Adipose tissue (tissue), 3 donors: ENCODE measurements at regions not wholly inside any gene's neighbourhood (a gene's known extent, or its start where the extent isn't known, plus 50 kb on each side); places are given as distances from the start of the nearest gene placed in this dataset.

Experiments
- H3K27ac ChIP-seq: one replicate; pipeline ENCODE4 v1.5.1; 2013; ENCODE audit warnings: low read depth, low read length
- WGBS, 3 donors: extraction: QIAGEN DNeasy Blood & Tissue Kit; methylation state at CpG; one replicate each; pipeline ENCODE4 v1.1.7; 2013; 5-methylcytosine and 5-hydroxymethylcytosine counted together
- donor health status: healthy with polysubstance abuse.
- donor health status: Bipolar disorder and iron deficiency.
- donor health status: healthy.

DNA sequence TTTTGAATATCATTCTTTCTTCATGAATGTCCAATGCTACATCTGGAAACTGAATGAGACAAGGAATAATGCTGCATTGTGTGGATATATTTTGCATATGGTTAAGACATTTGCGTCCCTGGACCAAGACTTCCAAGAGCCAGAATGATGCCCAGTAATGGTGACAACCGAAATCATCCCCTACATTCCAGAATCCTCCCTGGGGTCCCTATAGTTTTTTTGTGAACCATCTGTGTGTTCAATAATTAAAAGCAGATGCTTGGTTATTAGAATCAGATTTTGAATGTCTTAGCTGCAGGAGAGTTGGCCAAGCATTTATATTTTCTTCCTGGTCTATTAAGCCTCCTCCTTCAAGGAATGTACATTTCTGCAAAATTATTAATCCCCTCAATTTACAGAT, 426.7 kb upstream of the CDH8 start:
- H3K27ac ChIP-seq, result no peak overlapping the region
- 79 to 83% (median 81%) methylated on average over 2 of the region's 2 CpGs for WGBS, 3 donors

DNA sequence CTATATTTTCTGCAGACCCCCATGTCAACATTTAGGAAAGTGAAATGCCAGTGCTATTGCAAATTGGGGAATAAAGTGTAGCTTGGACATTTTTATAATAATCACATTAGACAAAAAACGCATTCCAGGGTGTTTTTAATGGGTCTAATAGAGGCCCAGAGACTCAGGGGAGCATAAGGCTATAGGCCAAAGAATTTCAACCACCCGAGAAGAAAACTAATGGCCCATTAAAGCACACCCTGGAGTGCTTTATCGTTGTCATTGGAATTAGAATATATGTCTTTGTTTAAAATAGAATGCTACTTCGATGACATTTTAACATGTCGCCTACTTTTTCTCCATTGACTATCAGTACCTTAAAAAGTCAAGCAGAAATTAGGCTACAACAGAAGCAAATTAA, 414.1 kb upstream of the CDH8 start:
- no peak overlapping the region for H3K27ac ChIP-seq
- 37 to 48% (median 40%) methylated on average over 5 of the region's 5 CpGs for WGBS, 3 donors

DNA sequence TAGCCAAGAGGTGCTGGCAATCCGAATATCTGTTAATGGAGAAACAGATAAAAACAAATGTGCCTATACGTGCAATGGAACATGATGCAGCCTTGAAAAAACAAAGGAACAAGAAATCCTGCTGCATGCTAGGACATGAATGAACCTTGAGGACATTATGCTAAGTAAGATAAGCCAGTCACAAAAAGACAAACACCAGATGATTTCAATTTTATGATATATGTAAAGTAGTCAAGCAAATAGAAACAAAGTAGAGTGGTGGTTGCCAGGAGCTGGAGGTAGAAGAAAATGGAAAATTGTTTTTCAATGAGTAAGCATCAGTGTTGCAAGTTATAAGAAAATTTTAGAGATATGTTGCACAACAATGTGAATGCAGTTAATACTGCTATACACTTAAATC, 409.7 kb upstream of the CDH8 start:
- 61 to 64% (median 63%) methylated on average over 2 of the region's 2 CpGs for WGBS, 3 donors

DNA sequence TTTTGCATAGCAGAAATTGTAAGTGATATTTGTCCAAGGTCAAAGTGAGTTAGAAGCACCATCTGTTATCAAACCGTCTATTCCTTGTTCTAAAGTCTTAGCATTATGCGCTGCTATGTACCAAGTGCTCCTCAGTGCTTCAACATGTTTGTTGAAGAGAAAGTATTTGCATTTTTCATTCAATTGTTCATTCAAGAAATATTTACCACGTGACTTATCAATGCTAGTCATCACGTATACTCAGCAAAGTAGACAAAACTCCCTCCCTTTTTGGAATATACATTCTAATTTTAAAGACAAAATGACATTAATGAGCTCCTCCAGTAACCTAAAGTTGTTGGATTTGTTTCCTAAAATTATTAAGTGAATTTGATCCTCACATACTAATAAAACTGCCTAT, 388.0 kb upstream of the CDH8 start:
- 66 to 86% (median 84%) methylated on average over 4 of the region's 4 CpGs for WGBS, 3 donors

More for the DNA sequence above, 409.7 kb upstream of the CDH8 start:
- H3K27ac ChIP-seq, result no peak overlapping the region

DNA sequence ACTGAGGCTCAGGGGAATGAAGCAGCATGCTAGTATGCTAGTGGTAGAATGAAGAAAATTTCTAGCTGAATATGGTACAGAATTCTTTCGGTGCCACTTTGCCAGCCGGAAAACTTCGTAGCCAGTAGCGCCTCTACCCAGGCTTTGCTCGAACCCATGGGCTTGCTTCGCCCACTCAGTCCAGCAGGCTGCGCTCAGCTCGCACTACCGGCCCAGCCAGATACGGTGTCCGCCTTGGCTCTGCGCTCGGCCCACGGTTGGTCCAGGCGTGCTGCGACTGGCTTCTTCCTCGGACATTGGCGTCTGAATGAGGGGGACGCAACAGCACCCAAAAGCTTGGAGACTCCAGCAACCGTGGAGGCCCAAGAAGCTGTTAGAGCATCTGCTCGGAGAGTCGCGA, 372.5 kb upstream of the CDH8 start:
- H3K27ac ChIP-seq, result no peak overlapping the region
- 56 to 63% (median 58%) methylated on average over 23 of the region's 23 CpGs for WGBS, 3 donors

More for the DNA sequence above, 388.0 kb upstream of the CDH8 start:
- H3K27ac ChIP-seq, result no peak overlapping the region

DNA sequence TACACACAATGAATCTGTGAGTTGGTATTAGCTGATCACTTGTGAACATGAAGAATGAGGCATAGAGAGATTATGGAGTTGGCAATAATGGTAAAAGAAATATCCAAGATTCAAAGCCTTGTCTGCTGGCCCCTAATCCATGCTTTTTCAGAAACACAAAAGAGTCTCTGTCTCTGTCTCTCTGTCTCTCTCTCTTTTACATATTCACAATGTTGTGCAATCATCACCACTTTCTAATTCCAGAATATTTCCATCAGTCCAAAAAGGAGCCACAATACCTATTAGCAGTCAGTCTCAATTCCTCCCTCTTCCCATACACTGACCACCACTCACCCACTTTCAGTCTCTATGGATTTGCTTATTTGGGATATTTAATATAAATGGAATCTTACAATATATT, 370.1 kb upstream of the CDH8 start:
- H3K27ac ChIP-seq, result no peak overlapping the region

DNA sequence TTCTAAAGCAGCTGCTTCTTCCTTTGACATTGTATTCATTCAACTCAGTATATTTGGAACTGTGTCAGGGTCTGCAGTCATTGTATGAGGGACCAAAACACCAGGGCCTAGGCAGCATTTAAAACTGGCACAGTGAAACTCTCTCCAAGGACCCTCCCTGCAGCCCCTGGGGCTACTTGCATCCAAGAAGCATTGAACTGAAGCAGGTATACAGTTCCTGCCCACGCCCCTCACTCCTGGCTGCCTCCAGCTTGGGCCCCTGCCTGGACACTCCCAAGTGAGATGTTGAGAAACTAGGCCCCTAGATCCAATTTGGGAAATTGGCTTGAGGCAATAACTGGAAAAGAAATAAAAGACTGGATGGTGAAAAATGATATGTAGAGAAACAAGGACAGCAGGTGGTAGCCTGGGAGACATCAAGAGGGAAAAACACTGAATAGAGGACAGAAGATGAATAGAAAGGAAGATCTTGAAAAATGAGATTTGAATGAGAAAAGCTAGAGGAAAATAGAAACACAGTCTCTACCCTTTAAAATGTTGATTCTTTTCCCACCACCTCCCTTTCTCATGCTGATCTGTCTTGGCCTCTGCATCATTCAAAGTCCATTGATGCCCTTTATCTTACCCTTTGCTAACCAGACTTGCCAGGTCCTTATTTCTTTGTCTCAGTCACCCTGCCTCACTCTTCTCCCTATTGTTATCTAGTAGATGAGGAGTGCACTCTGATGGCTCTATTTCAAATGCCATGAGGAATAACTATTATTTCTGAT, 368.8 kb upstream of the CDH8 start:
- WGBS, 3 donors, result 38 to 56% (median 50%) methylated on average over 1 of the region's 1 CpG
- H3K27ac ChIP-seq, result no peak overlapping the region

DNA sequence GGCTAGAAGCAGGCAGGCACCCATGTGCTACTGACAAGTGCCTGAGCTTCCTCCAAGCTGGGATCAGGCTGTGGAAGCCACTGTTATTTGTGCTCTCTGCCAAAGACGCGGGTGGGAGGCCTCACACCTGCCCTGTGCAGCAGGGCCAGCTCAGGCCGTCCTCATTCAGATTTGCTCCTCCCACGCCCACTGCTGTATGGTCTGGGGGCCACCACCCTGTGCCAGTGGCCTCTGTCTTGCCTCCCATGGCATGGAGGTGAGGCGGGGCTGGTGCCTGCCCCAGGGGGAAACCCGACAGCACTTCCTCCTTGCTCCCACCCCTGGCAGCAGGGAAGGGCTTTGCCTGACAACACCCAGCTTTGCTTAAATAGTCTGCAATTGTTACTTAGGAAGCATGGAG, 356.5 kb upstream of the CDH8 start:
- H3K27ac ChIP-seq, result no peak overlapping the region
- WGBS, 3 donors, result 57 to 83% (median 78%) methylated on average over 6 of the region's 6 CpGs

DNA sequence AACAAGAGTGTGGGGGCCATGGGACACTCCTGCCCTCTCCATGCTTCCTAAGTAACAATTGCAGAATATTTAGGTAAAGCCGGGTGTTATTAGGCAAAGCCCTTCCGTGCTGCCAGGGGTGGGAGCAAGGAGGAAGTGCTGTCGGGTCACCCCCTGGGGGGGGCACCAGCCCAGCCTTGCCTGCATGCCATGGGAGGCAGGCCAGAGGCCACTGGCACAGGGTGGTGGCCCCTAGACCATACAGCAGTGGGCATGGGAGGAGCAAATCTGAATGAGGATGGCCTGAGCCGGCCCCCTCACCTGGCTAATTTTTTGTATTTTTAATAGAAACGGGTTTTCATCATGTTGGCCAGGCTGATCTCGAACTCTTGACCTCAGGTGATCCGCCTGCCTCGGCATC, 355.7 kb upstream of the CDH8 start:
- no peak overlapping the region for H3K27ac ChIP-seq
- 79 to 89% (median 86%) methylated on average over 8 of the region's 8 CpGs for WGBS, 3 donors

DNA sequence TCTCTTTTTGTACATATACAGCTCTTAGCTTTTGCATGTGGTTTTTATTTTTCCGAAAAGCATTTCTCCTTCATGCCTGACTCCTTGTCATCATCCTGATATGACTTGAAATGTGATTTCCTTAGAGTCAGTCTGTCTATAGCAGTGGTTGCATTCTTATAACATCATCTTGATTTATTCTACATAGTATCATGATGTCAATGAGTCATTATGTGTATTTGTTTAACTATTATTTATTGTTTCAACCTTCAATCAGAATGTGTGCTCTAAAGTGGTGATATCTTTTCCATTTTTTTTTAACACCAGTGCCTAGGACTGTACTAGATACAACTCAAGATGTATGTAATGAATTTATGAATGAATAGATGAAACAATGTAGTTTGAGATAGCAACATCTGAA, 354.9 kb upstream of the CDH8 start:
- WGBS, 3 donors, result 77 to 79% (median 77%) methylated on average over 1 of the region's 1 CpG
- H3K27ac ChIP-seq, result no peak overlapping the region

DNA sequence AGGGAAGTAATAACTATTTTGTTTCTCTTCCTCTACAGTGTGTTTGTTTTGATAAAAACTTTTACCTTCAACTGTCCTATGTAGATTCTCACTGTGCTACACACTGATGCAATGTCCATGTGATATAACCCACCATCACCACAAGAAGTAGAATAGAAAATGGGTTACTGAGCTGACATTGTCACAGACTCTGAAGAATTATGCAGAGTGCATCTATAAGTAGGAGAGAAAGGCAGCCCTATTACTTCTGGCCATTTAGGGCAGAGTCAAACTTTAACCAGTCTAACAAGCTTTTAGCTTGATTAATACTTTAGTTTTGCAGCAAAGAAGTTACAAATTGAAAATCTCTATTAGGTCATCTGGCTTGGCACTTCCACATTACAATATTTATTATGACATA, 354.0 kb upstream of the CDH8 start:
- no peak overlapping the region for H3K27ac ChIP-seq

DNA sequence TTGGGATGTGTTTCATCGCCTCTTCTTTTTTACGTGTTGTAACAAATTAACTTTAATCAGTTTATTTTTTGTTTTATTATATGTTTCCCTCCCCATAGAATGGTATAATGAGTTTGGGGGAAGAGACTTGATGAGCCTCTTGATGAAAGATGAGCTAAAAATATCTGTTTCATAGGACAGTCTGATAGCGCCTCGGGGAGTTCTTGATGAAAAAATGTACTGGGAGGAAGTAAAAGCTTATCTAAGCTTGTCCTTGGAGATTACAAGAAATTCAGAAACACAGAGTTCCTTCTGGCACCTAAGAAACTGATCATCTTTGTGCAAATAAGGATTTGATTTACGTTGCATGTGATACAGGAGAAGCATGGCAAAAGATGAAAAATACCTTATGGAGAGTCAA, 350.2 kb upstream of the CDH8 start:
- no peak overlapping the region for H3K27ac ChIP-seq
- WGBS, 3 donors, result 66 to 72% (median 71%) methylated on average over 5 of the region's 5 CpGs

DNA sequence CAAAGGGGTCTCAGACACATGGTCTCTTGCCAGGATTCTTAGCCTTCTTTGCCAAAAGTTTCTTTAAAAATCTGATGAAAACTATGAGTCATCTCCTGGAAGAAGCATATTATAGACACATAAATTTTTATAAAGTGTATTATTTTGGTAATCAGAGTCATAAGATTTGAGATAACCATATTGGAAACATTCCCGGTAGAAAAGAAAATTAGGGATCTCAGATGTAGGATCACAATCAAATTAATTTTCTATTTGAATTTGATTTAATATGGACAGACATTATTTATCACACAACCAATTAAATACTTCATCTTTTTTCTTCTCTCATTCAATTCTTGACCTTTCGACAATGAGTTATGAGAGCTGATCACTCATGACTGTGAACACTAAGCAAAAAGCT, 347.7 kb upstream of the CDH8 start:
- 82 to 86% (median 83%) methylated on average over 2 of the region's 2 CpGs for WGBS, 3 donors
- no peak overlapping the region for H3K27ac ChIP-seq

DNA sequence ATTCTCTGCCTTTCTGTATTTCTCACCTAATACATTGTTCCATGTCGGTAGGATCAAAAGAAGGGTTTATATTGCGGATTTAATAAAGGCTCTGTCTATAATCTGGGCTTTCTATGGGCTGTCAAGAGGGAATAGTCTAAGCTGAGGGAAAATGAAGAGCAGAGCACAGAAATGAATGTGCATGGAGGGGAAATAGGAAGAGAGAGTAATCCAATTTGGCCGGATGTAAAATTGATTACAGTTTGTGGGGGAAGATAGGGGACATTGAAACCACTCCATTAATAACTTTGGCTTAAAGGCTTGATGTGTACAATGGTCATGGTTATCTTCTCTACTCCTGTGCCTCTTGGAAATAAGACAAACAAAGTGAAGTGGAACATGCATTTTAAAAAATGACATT, 334.2 kb upstream of the CDH8 start:
- H3K27ac ChIP-seq, result no peak overlapping the region
- WGBS, 3 donors, result 58 to 62% (median 62%) methylated on average over 3 of the region's 3 CpGs

DNA sequence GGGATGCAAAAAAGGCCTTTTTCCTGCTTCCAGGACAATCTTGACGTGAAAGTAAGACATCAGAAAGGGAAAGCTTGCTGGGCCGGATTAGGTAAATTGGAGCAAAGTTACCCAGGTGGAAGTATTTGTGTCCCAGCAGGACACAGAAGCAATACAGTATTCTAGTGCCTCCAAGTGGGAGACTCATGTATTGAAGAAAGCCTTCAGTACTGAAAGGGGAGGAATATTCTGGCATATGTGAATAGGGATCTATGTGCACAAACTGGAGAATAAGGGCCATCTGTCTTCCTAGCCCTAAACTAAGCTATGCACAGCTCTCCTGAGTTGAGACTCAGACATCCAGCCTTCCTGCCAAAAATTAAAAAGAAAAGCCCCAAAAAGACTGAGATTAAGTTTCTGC, 327.3 kb upstream of the CDH8 start:
- no peak overlapping the region for H3K27ac ChIP-seq
- 37 to 72% (median 63%) methylated on average over 2 of the region's 2 CpGs for WGBS, 3 donors

DNA sequence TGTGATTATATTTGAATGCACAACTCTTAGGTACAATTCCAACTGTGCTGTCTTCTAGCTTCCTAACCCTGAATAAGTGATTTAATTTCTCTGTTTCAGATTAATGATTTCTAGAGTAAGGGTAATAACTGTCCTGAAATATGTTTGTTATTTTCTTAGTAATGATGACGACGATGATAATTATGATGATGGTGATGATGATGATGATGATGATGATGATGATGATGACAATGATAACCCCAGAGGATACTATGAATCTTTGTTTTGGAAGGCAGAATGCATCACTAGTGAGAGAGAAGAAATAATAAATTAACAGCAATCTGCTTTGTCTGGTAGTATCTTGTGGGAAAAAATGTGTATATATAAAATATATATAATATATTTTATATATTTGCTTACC, 317.1 kb upstream of the CDH8 start:
- no peak overlapping the region for H3K27ac ChIP-seq
- WGBS, 3 donors, result 80 to 94% (median 91%) methylated on average over 2 of the region's 2 CpGs

DNA sequence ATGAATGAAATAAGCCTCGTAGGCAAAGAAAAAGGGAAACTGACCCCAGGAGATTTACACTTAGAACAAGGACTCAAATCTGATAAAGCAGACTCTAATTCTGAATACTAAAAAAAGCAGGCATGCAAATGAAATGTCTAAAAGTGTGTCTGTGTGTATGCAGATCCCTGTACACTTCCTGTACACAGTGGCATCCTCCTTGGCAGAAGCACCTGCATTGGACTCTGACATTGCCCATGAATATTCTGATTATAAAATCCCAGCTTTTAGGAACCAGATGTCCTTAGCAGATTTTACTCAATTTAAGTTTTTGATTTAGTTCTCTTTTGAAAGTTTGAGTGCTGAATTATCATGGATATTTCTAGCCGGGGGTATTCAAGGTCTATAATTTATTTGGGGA, 306.0 kb upstream of the CDH8 start:
- no peak overlapping the region for H3K27ac ChIP-seq
- 60 to 76% (median 72%) methylated on average over 2 of the region's 2 CpGs for WGBS, 3 donors

DNA sequence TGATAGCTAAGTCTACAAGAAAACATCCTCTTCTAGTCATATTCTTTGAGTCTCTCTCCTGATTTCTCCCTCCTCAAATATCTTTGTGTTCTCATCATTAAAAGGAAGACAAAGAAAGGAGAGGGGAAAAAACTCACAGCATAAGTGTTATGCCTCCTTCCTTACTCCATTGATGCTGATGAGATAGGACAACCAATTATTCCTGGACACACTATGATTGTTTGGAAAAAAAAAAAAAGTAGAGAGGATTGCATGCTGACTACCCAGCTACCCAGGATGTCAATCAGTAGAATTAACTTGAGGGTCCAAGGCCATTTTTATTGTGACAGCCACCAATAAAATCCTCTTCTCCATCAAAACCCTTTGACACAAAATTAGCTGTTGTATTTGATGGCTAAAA, 299.1 kb upstream of the CDH8 start:
- no peak overlapping the region for H3K27ac ChIP-seq

DNA sequence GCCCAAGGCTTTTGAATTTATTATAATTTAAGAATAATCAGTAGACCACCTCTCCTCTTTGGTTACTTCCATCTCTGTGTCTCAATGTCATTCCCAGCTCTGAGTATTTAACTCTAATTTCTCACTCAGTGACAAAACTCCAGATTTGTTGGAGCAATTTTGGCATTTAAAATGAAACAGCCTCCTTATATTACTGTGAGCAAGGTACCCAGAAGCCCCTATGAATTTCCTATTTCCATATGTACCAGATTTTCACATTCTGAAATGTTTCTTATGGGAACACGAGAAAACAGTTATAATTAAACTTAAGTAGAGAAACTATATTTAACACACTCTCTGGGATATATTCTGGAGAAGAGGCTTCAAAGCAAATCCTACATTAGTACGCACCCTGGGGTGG, 285.4 kb upstream of the CDH8 start:
- H3K27ac ChIP-seq, result no peak overlapping the region
- WGBS, 3 donors, result 71 to 86% (median 81%) methylated on average over 2 of the region's 2 CpGs

DNA sequence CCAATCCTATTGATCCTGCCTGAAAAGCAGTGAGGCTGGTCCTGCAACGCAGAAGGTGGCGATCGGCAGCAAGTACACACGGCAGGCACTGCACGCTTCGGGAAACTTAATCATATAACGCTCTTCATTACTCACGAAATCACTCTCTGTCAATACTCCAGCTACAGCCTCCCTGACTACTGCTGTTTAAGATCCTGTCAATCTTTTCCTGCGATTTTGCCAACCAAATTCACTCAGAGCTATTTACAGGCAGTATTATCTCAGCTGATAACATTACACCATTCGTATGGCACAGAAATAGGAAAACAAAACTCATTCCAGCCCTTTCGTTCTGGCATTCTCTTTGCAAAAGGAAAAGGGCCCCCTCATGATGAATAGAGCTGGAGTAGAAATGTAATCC, 262.4 kb upstream of the CDH8 start:
- no peak overlapping the region for H3K27ac ChIP-seq
- WGBS, 3 donors, result 29 to 71% (median 59%) methylated on average over 11 of the region's 11 CpGs
